ENCODE measurements at regions not wholly inside any gene's neighbourhood (a gene's known extent, or its start where the extent isn't known, plus 50 kb on each side); places are given as distances from the start of the nearest gene placed in this dataset.

DNA sequence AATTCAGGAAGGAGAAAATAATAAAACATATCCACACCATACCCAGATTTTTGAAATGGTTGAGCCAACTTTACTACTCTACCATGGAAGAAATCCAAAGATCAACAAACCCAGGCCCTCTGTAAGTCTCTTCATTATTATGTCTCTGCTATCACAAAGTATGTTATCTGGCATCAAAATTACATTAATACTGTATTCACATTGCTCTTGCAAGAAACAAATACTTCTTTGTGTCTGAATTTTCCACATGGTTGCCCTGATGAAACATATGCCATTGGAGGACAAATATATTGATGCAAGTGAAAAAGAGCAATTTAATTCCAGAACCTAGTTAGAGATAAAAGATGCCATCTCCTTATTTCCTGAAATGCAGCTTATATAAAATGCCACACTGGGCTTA lies 204.0 kb downstream of the FZD1 start:
- TF ChIP-seq YY1 (IDR thresholded peaks at IDR 0.05; ENCODE audit: insufficient read depth, insufficient read length), result no peak
- TF ChIP-seq ZNF274 (IDR thresholded peaks at IDR 0.05; ENCODE audit: low read depth, low read length), result no peak
